ENCODE measurements at regions not wholly inside any gene's neighbourhood (a gene's known extent, or its start where the extent isn't known, plus 50 kb on each side); places are given as distances from the start of the nearest gene placed in this dataset.

DNA sequence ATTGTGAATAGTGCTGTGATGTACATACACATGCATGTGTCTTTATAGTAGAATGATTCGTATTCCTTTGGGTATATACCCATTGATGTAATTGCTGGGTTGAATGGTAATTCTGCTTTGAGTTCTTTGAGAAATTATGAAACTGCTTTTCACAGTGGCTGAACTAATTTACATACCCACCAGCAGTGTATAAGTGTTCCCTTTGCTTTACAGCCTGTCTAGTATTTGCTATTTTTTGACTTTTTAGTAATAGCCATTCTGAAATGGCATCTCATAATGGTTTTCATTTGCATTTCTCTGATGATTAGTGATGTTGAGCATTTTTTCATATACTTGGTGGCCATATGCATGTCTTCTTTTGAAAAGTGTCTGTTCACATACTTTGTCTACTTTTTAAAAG lies 54.5 kb upstream of the FAM78B start:
- no peak for ATAC-seq
- TF ChIP-seq BACH2 (CRISPR knock-in tag; IDR thresholded peaks at IDR 0.05; ENCODE audit: borderline replicate concordance) (no peak), RARB (CRISPR knock-in tag; IDR thresholded peaks at IDR 0.05) (no peak), CSDC2 (CRISPR knock-in tag; IDR thresholded peaks at IDR 0.05) (no peak), ZNF8 (CRISPR knock-in tag; IDR thresholded peaks at IDR 0.05) (no peak), TSHZ2 (CRISPR knock-in tag; IDR thresholded peaks at IDR 0.05) (no peak), TCF4 (CRISPR knock-in tag; IDR thresholded peaks at IDR 0.05; ENCODE audit: borderline replicate concordance) (no peak), ZNF70 (CRISPR knock-in tag; IDR thresholded peaks at IDR 0.05) (no peak)

DNA sequence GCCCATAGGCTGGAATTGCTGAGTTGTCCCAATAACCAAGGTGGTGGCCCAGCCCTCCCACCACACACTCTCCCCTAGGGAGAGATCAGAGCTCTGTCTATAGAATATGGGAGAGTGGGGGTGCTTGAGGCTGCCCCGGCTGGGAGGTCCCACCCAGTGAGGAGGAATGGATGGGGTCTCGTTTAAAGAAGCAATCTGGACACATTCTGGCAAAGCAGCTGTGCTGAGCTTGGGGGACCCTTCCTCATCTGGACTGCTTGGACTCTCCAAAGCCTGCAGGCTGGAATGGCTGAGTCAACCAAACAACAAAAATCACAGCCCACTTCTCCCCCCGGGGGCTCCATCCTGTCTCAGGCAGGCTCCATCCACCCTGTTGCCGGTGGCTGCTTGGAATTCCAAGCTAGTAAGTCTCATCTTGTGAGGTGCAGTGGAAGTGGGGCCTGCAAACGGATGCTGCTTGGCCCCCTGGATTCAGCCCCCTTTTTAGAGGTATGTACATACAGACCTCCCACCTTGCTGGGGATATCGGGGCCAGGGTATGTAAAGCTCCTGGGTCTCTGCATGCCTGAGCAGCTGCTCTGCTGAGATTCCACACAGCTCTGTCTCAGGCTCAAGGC lies 67.1 kb upstream of the FAM78B start:
- no peak for ATAC-seq
- TF ChIP-seq ZFP3 (CRISPR knock-in tag; IDR thresholded peaks at IDR 0.05) = no peak
- no peak for TF ChIP-seq OSR1 (CRISPR knock-in tag; IDR thresholded peaks at IDR 0.05)
- TF ChIP-seq ZNF565 (CRISPR knock-in tag; conservative IDR thresholded peaks at IDR 0.05; ENCODE audit: low read depth) = no peak
- no peak for TF ChIP-seq ZFP30 (CRISPR knock-in tag; IDR thresholded peaks at IDR 0.05)
- no peak for TF ChIP-seq ZNF70 (CRISPR knock-in tag; IDR thresholded peaks at IDR 0.05)
- no peak for TF ChIP-seq ISL1 (CRISPR knock-in tag; IDR thresholded peaks at IDR 0.05)
- TF ChIP-seq PATZ1 (CRISPR knock-in tag; IDR thresholded peaks at IDR 0.05; ENCODE audit: borderline replicate concordance) = no peak
- TF ChIP-seq GLIS3 (CRISPR knock-in tag; IDR thresholded peaks at IDR 0.05) = no peak
- TF ChIP-seq SNAI2 (CRISPR knock-in tag; IDR thresholded peaks at IDR 0.05) = no peak
- TF ChIP-seq ESRRG (CRISPR knock-in tag; IDR thresholded peaks at IDR 0.05) = no peak
- TF ChIP-seq PPARA (CRISPR knock-in tag; IDR thresholded peaks at IDR 0.05; ENCODE audit: borderline replicate concordance) = no peak
- no peak for TF ChIP-seq CSDC2 (CRISPR knock-in tag; IDR thresholded peaks at IDR 0.05)
- TF ChIP-seq RARB (CRISPR knock-in tag; IDR thresholded peaks at IDR 0.05) = no peak
- TF ChIP-seq TSHZ2 (CRISPR knock-in tag; IDR thresholded peaks at IDR 0.05) = no peak
- TF ChIP-seq, protein P1, sequence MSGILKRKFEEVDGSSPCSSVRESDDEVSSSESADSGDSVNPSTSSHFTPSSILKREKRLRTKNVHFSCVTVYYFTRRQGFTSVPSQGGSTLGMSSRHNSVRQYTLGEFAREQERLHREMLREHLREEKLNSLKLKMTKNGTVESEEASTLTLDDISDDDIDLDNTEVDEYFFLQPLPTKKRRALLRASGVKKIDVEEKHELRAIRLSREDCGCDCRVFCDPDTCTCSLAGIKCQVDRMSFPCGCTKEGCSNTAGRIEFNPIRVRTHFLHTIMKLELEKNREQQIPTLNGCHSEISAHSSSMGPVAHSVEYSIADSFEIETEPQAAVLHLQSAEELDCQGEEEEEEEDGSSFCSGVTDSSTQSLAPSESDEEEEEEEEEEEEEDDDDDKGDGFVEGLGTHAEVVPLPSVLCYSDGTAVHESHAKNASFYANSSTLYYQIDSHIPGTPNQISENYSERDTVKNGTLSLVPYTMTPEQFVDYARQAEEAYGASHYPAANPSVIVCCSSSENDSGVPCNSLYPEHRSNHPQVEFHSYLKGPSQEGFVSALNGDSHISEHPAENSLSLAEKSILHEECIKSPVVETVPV (CRISPR knock-in tag; IDR thresholded peaks at IDR 0.05) = no peak
- TF ChIP-seq, protein P2, sequence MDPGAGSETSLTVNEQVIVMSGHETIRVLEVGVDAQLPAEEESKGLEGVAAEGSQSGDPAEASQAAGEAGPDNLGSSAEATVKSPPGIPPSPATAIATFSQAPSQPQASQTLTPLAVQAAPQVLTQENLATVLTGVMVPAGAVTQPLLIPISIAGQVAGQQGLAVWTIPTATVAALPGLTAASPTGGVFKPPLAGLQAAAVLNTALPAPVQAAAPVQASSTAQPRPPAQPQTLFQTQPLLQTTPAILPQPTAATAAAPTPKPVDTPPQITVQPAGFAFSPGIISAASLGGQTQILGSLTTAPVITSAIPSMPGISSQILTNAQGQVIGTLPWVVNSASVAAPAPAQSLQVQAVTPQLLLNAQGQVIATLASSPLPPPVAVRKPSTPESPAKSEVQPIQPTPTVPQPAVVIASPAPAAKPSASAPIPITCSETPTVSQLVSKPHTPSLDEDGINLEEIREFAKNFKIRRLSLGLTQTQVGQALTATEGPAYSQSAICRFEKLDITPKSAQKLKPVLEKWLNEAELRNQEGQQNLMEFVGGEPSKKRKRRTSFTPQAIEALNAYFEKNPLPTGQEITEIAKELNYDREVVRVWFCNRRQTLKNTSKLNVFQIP (CRISPR knock-in tag; IDR thresholded peaks at IDR 0.05; ENCODE audit: borderline replicate concordance, low read depth) = no peak
- no peak for TF ChIP-seq ARNTL (CRISPR knock-in tag; IDR thresholded peaks at IDR 0.05; ENCODE audit: borderline replicate concordance, low read depth)
- TF ChIP-seq, protein P3, sequence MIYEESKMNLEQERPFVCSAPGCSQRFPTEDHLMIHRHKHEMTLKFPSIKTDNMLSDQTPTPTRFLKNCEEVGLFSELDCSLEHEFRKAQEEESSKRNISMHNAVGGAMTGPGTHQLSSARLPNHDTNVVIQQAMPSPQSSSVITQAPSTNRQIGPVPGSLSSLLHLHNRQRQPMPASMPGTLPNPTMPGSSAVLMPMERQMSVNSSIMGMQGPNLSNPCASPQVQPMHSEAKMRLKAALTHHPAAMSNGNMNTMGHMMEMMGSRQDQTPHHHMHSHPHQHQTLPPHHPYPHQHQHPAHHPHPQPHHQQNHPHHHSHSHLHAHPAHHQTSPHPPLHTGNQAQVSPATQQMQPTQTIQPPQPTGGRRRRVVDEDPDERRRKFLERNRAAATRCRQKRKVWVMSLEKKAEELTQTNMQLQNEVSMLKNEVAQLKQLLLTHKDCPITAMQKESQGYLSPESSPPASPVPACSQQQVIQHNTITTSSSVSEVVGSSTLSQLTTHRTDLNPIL (CRISPR knock-in tag; IDR thresholded peaks at IDR 0.05; ENCODE audit: low read depth) = no peak
- no peak for TF ChIP-seq BACH2 (CRISPR knock-in tag; IDR thresholded peaks at IDR 0.05; ENCODE audit: borderline replicate concordance)

All from SK-N-SH treated with all-trans-retinoic acid at 6 μM for 48 hours (cell line).